ENCODE measurements at regions not wholly inside any gene's neighbourhood (a gene's known extent, or its start where the extent isn't known, plus 50 kb on each side); places are given as distances from the start of the nearest gene placed in this dataset.
"Not testable (repeated sequence)": the region's sequence is repeated elsewhere in the genome, so short reads cannot be mapped to it uniquely, and the experiment has no call there.

DNA sequence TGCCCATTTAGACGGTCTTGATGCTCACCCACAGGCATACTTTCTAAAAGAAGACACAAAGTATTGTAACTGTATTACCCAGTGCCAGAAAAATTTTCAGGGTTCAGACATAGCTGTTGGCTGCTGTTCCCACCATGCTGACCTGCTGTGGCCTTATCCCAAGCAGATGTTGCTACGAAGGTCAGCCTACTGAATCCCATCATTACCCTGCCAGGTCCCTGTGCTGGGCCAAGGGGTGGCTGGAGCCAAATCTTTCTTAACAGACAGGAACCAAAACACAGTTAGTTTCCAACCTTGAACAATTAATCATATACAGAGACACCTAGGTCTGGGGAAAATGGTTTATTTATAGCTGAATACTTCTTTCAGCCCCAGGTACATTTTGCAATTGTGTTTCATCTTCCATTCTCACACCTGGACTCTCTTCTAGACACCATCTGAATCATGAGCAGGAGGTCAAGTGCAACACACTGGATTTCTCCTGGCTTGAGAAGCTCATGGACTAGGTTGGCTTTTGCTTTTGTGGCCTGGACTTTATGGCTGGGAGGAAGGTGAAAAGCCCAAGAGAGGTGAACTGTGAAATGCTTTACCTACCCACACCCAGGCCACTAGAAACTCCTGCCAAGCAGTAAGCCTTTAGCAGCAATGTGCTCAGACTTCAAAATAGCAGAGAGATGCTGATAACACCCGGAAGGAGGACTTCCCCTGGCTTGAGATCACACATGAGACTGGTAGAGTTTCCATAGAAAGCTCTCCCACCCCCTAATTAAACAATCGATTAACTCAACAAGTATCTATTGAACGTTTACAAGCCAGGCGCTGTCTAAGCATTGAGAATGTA, 150.1 kb downstream of the SUDS3 start:
- no peak overlapping the region for H3K4me3 ChIP-seq
- no peaks in the 10 kb centered on the region for H3K27me3 ChIP-seq
- no peaks in the 10 kb centered on the region for H3K36me3 ChIP-seq
- no peaks in the 10 kb centered on the region for H3K9me3 ChIP-seq
- DNase-seq, result no peak

DNA sequence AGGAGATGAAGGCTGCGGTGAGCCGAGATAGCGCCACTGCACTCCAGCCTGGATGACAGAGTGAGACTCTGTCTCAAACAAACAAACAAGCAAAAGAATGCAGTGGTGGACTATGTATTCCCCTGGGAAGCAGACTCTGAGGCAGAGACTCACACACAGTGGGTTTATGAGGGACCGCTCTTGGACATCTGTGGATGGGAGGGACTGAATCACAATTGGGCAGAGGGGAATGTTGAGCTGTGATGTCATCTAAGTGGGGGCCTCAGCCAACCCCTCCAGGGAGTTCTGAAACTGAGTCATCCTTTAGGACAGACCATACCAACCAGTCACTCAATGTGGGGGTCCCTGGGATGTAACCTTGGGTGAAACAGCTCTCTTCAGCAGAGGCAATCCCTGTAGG, 151.0 kb downstream of the SUDS3 start:
- no peak for DNase-seq
- no peaks in the 10 kb centered on the region for H3K9me3 ChIP-seq
- H3K36me3 ChIP-seq, result no peaks in the 10 kb centered on the region
- no peak overlapping the region for H3K4me3 ChIP-seq
- no peaks in the 10 kb centered on the region for H3K27me3 ChIP-seq

DNA sequence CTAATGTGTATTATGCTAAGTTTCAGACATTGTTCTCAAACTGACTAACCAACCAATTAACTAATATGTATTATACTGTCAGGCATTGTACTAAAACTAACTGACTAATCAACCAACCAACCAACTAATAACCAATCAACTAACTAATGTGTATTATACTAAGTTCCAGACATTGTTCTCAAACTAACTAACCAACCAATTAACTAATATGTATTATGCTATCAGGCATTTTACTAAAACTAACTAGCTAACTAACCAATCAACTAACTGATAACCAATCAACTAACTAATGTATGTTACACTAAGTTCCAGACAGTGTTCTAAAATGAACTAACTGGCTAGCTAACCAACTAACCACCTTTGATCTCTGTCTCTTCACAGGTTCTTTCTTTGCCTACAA, 152.3 kb downstream of the SUDS3 start:
- DNase-seq, result no peak
- Histone ChIP-seq H3K9me3 (no peaks in the 10 kb centered on the region), H3K4me3 (no peak overlapping the region), H3K36me3 (no peaks in the 10 kb centered on the region), H3K27me3 (no peaks in the 10 kb centered on the region)

DNA sequence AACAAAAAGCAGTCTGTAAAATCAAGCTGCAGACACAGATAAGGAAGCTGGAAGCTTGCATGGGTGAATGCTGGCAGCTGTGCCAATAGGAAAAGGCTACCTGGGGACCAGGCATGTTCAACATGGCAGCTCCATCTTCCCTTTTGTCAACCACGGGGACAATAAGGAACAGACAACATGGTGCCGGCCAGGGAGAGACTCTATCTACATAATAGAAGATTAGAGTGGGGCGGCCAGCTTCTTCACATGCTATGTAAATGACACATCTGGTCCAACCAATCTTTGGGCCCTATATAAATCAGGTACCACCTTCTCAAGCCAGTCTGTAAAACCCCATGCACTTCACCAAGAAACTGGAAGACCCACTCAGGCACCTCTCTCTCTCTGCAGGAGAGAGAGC, 157.6 kb downstream of the SUDS3 start:
- Histone ChIP-seq H3K4me3 (no peak overlapping the region), H3K27me3 (no peaks in the 10 kb centered on the region), H3K9me3 (no peaks in the 10 kb centered on the region), H3K36me3 (no peaks in the 10 kb centered on the region)
- no peak for DNase-seq

DNA sequence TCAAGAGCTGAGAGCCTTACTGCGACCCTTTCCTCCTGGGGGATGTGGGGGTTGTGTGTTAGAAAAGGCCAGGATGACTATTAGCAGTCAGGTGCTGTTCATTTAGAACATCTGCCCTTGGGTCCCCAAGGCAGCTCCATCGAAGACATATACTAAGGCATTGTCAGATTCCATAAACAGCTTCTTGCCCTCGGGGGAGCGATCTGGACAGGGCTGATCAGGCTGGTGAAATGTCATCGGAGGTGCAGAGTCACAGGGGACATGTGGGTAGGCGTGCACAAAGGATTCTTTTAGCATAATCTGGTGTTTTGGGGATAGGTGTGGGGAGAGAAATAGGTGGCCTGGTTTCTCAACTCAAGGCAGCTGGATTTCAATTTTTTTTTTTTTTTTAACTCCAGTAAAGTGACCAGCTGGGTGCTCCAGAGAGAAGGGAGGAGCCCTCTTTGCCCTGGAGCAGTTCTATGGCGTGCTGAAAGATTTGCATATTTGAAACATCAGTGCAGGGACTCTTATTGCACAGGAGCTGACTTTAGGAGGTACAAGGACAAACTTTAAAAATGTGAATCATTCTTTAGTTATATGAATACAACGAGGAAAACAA, 160.1 kb downstream of the SUDS3 start:
- H3K36me3 ChIP-seq, result no peaks in the 10 kb centered on the region

DNA sequence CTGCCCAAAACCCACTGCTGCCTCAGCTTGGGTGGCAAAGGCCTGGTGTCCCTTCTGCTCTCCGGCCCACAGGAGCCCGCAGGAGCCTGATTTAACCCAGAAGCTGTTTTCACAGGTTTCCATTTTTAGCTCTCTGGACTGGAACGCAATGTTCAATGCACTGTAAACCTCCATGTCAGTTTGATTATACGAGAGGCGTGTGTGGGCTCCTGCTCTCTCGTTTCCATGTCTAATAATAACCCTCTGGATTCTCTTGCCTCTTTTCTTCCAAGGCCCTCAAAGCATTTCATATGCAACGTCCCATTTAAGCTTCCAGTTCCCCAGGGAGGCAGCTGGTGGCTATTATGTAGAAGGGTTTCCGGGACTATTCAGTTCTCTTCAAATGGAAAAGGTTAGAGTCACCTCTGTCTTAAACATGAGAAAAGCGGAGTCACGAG, 161.1 kb downstream of the SUDS3 start:
- Histone ChIP-seq H3K36me3 (no peaks in the 10 kb centered on the region), H3K27me3 (no peaks in the 10 kb centered on the region), H3K9me3 (no peaks in the 10 kb centered on the region), H3K4me3 (no peak overlapping the region)
- no peak for DNase-seq

More for the DNA sequence above, 160.1 kb downstream of the SUDS3 start:
- Histone ChIP-seq H3K4me3 (no peak overlapping the region), H3K27me3 (no peaks in the 10 kb centered on the region), H3K9me3 (no peaks in the 10 kb centered on the region)
- no peak for DNase-seq

DNA sequence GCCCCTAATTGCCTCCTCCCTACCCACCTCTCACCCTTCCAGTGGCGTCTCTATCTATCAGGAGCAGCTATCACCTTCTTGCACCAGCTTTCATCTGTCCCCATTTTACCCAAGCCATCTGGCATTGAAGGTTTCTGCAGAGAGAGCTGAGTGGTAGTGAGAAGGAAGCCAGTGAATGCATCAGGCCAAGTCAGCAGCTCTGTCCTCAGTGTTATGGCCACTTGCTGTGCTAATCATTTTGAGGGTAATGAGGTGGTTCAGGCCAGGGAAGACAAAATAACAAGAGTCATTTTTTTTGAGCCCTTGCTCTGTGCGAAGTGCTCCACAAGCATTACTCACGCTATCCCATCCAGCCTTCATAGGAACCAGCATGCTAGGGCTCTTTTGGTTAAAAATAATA, 164.7 kb downstream of the SUDS3 start:
- no peaks in the 10 kb centered on the region for H3K36me3 ChIP-seq
- no peaks in the 10 kb centered on the region for H3K9me3 ChIP-seq
- H3K4me3 ChIP-seq, result no peak overlapping the region
- no peak for DNase-seq
- no peaks in the 10 kb centered on the region for H3K27me3 ChIP-seq

DNA sequence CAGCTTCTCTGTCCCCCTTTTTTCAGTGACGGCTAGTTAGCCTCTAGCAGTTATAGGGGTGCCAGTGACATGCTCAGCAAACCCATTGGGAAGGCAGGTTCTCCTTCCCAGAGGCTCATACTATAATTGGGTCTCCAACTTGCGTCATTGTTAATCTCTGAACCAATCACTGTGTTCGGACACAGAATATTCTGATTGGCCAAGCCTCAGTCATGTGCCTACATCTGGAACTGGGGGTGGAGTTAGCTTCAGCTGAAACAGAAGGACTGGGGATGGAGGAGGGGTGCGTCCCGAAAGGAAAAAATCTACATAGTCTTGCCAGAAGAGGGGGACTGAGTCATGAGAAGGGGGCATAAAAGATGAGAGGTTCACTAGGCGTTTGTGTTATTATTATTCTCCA, 165.6 kb downstream of the SUDS3 start:
- DNase-seq, result no peak
- no peaks in the 10 kb centered on the region for H3K9me3 ChIP-seq
- no peaks in the 10 kb centered on the region for H3K27me3 ChIP-seq
- H3K4me3 ChIP-seq, result no peak overlapping the region
- H3K36me3 ChIP-seq, result no peaks in the 10 kb centered on the region

DNA sequence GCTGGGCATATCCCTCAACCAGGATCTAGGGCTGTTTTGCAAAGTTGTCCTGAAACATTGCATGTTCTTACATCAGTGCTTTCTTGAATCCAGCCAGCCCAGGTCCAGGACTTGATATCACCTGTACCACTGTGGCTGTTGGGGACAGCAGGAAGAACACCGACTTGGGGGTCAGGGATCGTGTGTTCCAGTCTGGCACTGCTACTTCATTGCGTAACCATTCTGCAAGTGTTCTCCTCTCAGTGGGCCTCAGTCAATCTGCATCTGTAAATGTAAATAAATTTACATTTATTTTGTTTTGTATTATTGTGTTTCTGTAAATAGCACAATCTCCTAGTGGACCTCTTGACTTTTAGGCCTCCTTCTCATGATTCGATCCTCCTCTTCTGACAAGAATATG, 167.3 kb downstream of the SUDS3 start:
- Histone ChIP-seq H3K9me3 (no peaks in the 10 kb centered on the region), H3K4me3 (no peak overlapping the region), H3K36me3 (no peaks in the 10 kb centered on the region), H3K27me3 (no peaks in the 10 kb centered on the region)
- no peak for DNase-seq

DNA sequence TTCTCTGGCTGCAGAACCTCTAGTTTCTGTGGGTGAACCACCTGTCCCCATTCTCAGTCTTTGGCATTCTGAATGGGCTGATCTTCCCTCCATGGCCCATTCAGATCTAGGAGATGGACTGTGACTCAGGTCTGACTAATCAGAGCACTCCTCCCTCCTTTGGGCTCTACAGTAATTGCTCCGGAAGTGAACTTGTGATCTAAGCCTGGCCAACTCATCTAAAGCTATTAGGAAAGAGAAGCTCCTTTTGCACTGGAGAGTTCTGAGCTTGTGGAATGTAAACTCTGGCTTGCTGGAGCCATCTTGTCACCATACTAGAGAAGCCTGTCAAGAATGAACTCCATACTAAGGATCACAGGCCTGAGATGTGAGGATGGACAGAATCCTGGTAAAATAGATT, 168.2 kb downstream of the SUDS3 start:
- Histone ChIP-seq H3K36me3 (no peaks in the 10 kb centered on the region), H3K9me3 (no peaks in the 10 kb centered on the region), H3K27me3 (no peaks in the 10 kb centered on the region), H3K4me3 (no peak overlapping the region)
- peak; percentile 61 for DNase-seq

DNA sequence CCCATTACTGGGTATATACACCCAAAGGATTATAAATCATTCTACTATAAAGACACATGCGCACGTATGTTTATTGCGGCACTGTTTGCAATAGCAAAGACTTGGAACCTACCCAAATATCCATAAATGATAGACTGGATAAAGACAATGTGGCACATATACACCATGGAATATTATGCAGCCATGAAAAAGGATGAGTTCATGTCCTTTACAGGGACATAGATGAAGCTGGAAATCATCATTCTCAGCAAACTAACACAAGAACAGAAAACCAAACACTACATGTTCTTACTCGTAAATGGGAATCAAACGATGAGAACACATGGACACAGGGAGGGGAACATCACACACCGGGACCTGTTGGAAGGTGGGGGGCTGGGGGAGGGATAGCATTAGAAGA, 171.3 kb downstream of the SUDS3 start:
- H3K9me3 ChIP-seq, DNase-seq, H3K27me3 ChIP-seq, H3K4me3 ChIP-seq, H3K36me3 ChIP-seq: not testable (repeated sequence)

DNA sequence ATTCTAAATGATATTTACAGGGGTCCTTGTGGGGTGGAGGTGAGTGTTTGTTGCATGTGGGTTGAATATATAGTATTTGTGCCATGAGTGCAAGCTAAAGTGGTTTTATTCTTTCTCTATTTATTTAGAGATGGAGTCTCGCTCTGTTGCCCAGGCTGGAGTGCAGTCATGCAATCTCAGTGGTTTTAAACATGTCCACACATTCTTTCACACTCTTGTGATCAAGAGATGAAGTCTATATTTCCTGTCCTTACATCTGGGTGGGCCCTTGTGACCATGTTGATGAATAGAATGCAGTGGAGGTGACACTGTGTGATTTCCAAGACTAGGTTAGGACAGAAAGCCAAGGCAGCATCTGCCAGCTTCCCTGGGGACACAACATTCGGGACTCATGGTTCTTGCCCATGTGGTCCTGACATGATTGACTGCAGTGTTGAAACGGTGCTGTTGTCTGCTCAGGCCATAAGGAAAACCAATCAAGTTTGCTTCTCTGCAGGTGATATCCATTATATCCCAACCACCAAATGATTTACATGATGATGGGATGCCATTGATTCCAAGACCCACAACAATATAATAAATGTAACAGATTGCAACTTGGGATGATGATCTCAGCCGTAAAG, 172.6 kb downstream of the SUDS3 start:
- H3K27me3 ChIP-seq, result no peaks in the 10 kb centered on the region
- DNase-seq, result no peak
- no peaks in the 10 kb centered on the region for H3K36me3 ChIP-seq
- no peaks in the 10 kb centered on the region for H3K9me3 ChIP-seq
- H3K4me3 ChIP-seq, result no peak overlapping the region

DNA sequence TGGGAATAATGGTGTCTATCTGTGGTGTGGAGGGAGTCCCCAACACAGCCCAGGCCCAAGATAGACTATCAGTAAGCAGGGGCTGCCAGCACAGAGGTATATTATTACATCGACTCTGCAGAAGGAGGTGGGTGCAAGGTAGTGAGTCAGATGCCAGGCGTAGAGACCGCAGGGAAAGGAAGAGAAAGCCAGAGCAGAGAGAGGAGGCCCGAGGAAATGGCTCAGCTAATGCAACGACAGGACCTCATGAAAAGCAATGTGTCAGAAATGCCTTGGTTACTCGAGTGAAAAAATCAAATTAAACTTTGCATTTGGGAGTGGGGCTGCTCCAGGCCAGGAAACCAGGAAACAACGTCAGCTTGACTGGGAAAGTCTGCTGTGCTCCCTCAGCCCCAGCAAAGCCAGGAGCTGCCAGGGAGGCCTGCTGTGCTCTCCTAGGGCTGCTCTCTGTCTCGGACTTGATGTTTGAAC, 173.2 kb downstream of the SUDS3 start:
- Histone ChIP-seq H3K27me3 (no peaks in the 10 kb centered on the region), H3K36me3 (no peaks in the 10 kb centered on the region), H3K4me3 (no peak overlapping the region), H3K9me3 (no peaks in the 10 kb centered on the region)
- DNase-seq, result no peak

DNA sequence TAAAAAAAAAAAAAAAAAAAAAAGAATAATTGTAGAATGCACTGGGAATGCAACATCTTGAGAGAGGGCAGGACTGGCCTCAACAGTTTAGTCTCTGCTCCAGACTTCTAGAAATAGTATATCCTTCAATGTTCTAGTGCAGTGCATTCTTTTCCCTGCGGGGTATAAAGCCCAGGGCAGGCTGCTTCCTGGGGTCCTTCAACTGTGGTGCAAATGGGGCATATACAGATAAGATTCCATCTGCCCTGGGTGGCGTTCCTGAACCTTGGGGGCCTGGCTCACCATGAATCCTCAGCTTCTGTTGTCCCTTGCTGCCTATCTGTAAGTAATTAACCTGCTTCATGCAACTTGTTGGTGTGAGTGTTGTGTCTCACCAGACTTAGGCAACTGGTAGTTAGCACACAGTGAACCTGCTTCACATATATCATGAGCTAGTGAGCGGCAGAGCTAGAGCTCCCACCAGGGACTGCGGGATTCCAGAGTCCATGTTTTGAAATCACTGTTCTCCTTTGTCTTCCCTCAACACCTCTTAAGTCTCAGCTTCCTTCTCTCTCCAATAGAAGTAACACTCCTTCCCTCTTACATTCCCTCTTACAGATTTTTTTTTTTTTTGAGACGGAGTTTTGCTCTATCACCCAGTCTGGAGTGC, 177.6 kb downstream of the SUDS3 start:
- H3K27me3 ChIP-seq, result no peaks in the 10 kb centered on the region
- no peak for DNase-seq
- H3K4me3 ChIP-seq, result no peak overlapping the region
- H3K9me3 ChIP-seq, result no peaks in the 10 kb centered on the region
- no peaks in the 10 kb centered on the region for H3K36me3 ChIP-seq

DNA sequence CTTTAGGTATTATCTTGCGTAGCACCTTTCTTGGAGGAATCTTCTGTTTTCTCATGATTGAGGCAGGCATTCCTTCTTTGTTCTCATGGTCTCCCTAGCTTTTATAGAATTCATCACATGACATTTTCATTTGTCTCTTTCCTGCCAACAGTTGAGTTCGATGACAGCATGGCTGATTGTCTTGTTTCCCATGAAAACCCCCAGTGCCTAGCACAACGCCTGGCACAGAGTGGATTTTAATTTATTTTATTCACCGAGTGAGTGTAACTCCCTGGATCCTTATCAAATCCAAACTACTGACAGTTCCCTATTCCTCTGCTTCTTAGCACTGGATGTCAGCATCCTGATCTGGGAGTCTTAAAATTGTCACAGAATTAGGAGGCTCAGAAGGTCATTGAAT, 182.6 kb downstream of the SUDS3 start:
- Histone ChIP-seq H3K27me3 (no peaks in the 10 kb centered on the region), H3K4me3 (no peak overlapping the region), H3K9me3 (no peaks in the 10 kb centered on the region), H3K36me3 (no peaks in the 10 kb centered on the region)
- DNase-seq, result no peak

DNA sequence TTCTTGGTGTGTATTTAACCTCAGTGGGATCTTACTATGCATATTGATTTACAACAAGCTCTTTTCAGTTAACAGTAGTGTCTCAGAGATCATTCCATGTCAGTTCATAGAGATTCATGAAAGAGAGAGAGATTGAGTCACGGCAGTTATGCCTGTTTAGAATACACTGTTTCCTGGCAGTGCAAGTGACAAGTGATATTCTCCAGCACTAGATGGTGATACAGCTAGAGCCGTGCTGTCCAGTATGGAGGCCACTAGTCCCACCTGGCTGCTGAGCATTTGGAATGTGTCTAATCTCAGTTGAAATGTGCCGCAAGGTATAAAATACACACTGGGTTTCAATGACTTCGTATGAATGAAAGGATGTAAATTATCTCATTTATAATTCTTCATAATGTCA, 184.4 kb downstream of the SUDS3 start:
- H3K4me3 ChIP-seq, result no peak overlapping the region
- no peaks in the 10 kb centered on the region for H3K9me3 ChIP-seq
- DNase-seq, result no peak
- H3K36me3 ChIP-seq, result no peaks in the 10 kb centered on the region
- H3K27me3 ChIP-seq, result no peaks in the 10 kb centered on the region

DNA sequence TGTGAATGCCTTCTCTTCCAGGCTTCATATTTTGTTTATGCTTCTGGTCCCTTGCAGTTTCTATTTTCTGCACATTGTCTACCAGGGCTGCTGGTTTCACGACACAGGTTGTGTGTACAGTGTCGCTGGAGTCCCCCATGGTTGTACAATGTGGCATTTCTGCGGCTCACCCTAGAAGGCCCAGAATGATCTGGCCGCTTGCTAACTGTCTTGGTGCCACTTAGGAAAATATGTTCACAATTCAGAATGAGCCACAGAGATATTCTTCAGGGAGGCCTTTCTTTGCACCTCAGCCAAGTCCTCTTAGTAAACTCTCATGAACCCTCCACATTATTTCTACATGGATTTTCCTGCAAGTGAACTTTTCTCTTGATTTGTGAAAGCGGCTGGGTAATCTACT, 195.4 kb downstream of the SUDS3 start:
- DNase-seq, result no peak
- Histone ChIP-seq H3K36me3 (no peaks in the 10 kb centered on the region), H3K9me3 (no peaks in the 10 kb centered on the region)

More for the DNA sequence above, 195.4 kb downstream of the SUDS3 start:
- Histone ChIP-seq H3K27me3 (no peaks in the 10 kb centered on the region), H3K4me3 (no peak overlapping the region)
